Right atrium auricular region (tissue), 2 donors: ENCODE measurements at regions not wholly inside any gene's neighbourhood (a gene's known extent, or its start where the extent isn't known, plus 50 kb on each side); places are given as distances from the start of the nearest gene placed in this dataset.

Experiments used
- DNase-seq: peaks from one replicate; pipeline ENCODE4 v3.0.0-alpha.2; 2019; ENCODE audit warnings: low spot score
- H3K27ac ChIP-seq, 2 donors: fragments of 200-600 bp; sonication (generic); 1 replicate in 1 of 2; 2 replicates in 1 of 2; pipeline ENCODE4 v1.5.1; 2016 to 2019
- H3K27me3 ChIP-seq, 2 donors: fragments of 200-600 bp; sonication (generic); one replicate each; pipeline versions ENCODE4 v1.5.1 to v1.6.0; 2017 to 2019
- H3K36me3 ChIP-seq: fragments of 200-600 bp; sonication (generic); one replicate; pipeline ENCODE4 v1.5.1; 2016
- H3K4me1 ChIP-seq, 2 donors: fragments of 200-600 bp; sonication (generic); one replicate each; pipeline versions ENCODE4 v1.5.1 to v1.6.0; 2017 to 2019
- H3K4me3 ChIP-seq, 2 donors: fragments of 200-600 bp; sonication (generic); 1 replicate in 1 of 2; 2 replicates in 1 of 2; pipeline ENCODE4 v1.5.1; 2017 to 2019; ENCODE audit warnings: mild to moderate bottlenecking in 1 of 2, moderate library complexity in 1 of 2
- H3K9me3 ChIP-seq, 2 donors: fragments of 200-600 bp; sonication (generic); one replicate each; pipeline ENCODE4 v1.5.1; 2019
- CTCF ChIP-seq, 2 donors: fragments of 200-600 bp; sonication (generic); IDR thresholded peaks; one replicate each; pipeline ENCODE4 v1.5.1; 2019; ENCODE audit warnings: antibody characterized with exemption in 2 of 2

GRCh38 chr6:149150301-149150700 is 167.2 kb upstream of the TAB2 start:
- no peak for DNase-seq
- Histone ChIP-seq H3K9me3 (no peaks in the 10 kb centered on the region), H3K4me1 (no peaks in the 10 kb centered on the region), H3K27me3 (no peaks in the 10 kb centered on the region), H3K4me3 (no peak overlapping the region), H3K27ac (no peak overlapping the region), H3K36me3 (no peaks in the 10 kb centered on the region)
- TF ChIP-seq CTCF (IDR thresholded peaks at IDR 0.05): no peak

GRCh38 chr6:149150801-149151398 is 166.6 kb upstream of the TAB2 start:
- Histone ChIP-seq H3K9me3 (no peaks in the 10 kb centered on the region), H3K27ac (no peak overlapping the region), H3K36me3 (no peaks in the 10 kb centered on the region), H3K4me3 (no peak overlapping the region), H3K4me1 (no peaks in the 10 kb centered on the region), H3K27me3 (no peaks in the 10 kb centered on the region)
- DNase-seq: no peak
- no peak for TF ChIP-seq CTCF (IDR thresholded peaks at IDR 0.05)

- Histone ChIP-seq H3K4me1 (no peaks in the 10 kb centered on the region), H3K4me3 (no peak overlapping the region), H3K27me3 (no peaks in the 10 kb centered on the region), H3K36me3 (no peaks in the 10 kb centered on the region), H3K9me3 (no peaks in the 10 kb centered on the region), H3K27ac (no peak overlapping the region)
- no peak for DNase-seq
- no peak for TF ChIP-seq CTCF (IDR thresholded peaks at IDR 0.05)
Measured at GRCh38 chr6:149152521-149152920, 165.0 kb upstream of the TAB2 start.

- no peaks in the 10 kb centered on the region for H3K36me3 ChIP-seq
- DNase-seq: no peak
- H3K4me3 ChIP-seq: no peak overlapping the region
- no peaks in the 10 kb centered on the region for H3K4me1 ChIP-seq
- H3K9me3 ChIP-seq: no peaks in the 10 kb centered on the region
- no peak overlapping the region for H3K27ac ChIP-seq
- no peaks in the 10 kb centered on the region for H3K27me3 ChIP-seq
- TF ChIP-seq CTCF (IDR thresholded peaks at IDR 0.05): no peak
Measured at GRCh38 chr6:149153100-149153499, 164.4 kb upstream of the TAB2 start.

- Histone ChIP-seq H3K4me1 (no peaks in the 10 kb centered on the region), H3K4me3 (no peak overlapping the region), H3K27me3 (no peaks in the 10 kb centered on the region), H3K9me3 (no peaks in the 10 kb centered on the region), H3K36me3 (no peaks in the 10 kb centered on the region), H3K27ac (no peak overlapping the region)
- DNase-seq: no peak
- no peak for TF ChIP-seq CTCF (IDR thresholded peaks at IDR 0.05)
Measured at GRCh38 chr6:149153693-149154092, 163.8 kb upstream of the TAB2 start.

- no peaks in the 10 kb centered on the region for H3K9me3 ChIP-seq
- no peak overlapping the region for H3K27ac ChIP-seq
- H3K36me3 ChIP-seq: no peaks in the 10 kb centered on the region
- no peak for TF ChIP-seq CTCF (IDR thresholded peaks at IDR 0.05)
- H3K4me3 ChIP-seq: no peak overlapping the region
- no peaks in the 10 kb centered on the region for H3K4me1 ChIP-seq
- H3K27me3 ChIP-seq: no peaks in the 10 kb centered on the region
- no peak for DNase-seq
Measured at GRCh38 chr6:149154261-149154821, 163.2 kb upstream of the TAB2 start.
